GM19372 (cell line): ENCODE measurements at regions not wholly inside any gene's neighbourhood (a gene's known extent, or its start where the extent isn't known, plus 50 kb on each side); places are given as distances from the start of the nearest gene placed in this dataset.

Source experiments
- ATAC-seq: cut with Tn5 transposase; IDR thresholded peaks from one replicate; pipeline ENCODE4 v1.9.1; 2021; ENCODE audit warnings: mild to moderate bottlenecking, low read depth, moderate library complexity; ENCODE audit not compliant: unreplicated experiment

GRCh38 chr2:219985017-219985416 is 357.6 kb downstream of the SLC4A3 start:
- no peak for ATAC-seq

GRCh38 chr2:219987830-219988229 is 360.4 kb downstream of the SLC4A3 start:
- ATAC-seq = no peak

GRCh38 chr2:219989744-219990143 is 362.3 kb downstream of the SLC4A3 start:
- no peak for ATAC-seq

DNA sequence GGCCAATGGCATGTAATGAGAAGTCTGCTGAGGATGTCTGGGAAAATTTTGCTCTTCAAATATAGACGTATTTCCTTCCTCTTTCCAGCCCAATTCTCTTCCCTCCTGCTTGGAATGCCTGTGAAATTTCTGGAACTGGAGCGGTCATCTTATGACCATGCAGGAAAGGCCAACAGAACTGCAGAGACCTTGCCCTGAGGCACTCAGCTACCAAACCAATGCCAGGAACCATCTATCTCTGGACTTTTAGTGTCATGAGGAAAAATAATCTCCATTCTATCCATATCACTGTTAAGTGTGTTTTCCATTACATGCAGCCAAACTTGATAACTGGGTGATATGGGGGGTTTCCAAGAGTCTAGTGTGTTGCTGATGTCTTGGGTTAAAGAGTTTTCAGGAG is 363.7 kb downstream of the SLC4A3 start:
- ATAC-seq = no peak

DNA sequence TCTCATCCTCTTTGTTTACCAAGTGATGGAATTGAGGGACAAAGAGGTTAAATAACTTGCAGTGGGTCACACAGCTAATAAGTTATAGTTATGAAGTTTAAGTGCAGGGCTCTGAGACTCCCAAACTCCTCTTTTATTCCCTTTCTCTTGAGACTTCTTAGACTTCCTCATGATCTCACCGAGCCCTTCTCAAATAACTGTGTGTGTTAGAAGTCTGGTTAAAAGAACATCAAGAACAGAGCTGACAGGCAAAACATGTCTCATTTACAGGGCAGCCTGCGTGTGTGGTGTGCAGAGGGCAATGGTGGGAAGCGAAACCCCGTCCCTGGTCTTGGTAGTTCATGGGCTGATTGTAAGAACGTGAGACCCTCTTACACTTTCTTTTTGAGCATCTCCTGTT is 368.0 kb downstream of the SLC4A3 start:
- no peak for ATAC-seq

DNA sequence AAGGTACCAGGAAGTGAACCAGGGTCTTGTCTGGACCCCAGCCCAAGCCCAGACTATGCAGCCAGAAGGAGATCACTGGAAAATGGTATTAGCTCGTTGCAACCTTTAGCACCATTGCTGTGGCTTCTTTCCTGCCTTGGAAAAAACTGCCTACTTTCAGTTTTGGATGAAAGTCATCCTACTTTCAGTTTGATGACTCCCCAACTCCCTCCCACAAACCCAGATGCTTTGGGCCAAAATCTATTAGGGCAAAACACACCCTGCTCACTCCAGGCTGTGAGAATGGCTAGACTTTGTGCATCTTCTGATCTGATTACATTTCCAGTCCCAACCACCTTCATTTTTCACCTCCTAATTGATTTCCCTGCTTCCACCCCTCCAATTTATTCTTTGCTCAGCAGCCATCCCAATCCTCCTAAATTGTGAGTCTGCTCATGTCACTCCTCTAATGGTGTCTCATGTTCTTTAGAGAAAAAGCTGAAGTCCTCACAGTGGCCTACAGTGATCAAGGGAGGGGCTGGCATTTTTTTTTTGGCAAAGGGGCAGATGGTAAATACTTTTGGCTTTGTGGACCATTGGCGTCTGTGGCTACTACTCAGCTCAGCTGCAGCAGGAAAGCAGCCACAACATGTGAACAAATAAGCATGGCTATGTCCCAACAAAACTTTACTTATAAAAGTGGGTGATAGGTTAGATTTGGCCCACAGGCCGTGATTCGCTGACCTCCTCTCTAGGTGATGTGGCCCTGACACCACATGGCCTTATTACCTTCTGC is 368.7 kb downstream of the SLC4A3 start:
- ATAC-seq = no peak

GRCh38 chr2:219997341-219997851 is 370.0 kb downstream of the SLC4A3 start:
- no peak for ATAC-seq

DNA sequence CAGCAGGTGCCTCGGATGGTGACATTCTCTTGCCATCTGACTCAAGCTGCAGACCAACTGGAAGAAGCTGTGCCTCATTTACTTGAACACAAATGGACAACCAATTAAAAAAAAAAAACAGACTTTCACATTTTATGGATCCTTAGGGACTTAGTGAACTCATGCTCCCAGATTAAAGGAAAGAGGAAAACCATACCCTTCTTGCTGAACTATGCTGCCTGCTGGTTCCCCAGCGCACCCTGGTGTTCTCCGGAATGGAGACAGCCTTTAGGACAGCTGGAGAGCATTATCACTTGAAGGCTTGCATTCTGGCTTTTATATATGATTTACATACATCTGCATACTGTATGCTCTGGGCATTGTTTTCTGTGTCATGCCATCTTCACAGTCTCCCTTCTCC is 370.7 kb downstream of the SLC4A3 start:
- no peak for ATAC-seq

DNA sequence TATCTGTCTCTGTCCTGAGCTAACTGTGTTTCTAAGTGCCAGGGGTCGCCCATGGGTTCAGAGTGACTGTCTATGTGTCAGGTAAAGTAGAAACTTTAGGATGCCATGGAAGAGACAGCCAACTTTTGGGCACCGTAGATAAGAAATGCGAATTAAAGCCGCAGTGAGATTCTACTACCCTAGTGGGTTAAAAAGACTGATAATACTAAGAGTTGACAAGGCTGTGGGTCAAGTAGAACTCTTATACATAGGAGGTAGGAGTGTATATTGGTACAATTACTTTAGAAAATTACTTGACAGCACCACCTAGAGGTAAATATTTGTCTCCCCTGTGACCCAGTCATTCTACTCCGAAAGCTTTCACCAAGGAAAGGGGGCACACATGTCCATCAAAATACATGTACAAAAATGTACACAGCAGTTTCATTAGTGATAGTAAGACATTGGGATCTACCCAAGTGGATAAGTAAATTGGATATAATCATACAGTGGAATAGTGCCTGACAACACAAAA is 371.3 kb downstream of the SLC4A3 start:
- no peak for ATAC-seq

- no peak for ATAC-seq
Measured at GRCh38 chr2:220000080-220000479, 372.6 kb downstream of the SLC4A3 start.

GRCh38 chr2:220000586-220000985 is 373.2 kb downstream of the SLC4A3 start:
- ATAC-seq = no peak

GRCh38 chr2:220001751-220002150 is 374.3 kb downstream of the SLC4A3 start:
- ATAC-seq = no peak

GRCh38 chr2:220002251-220002650 is 374.8 kb downstream of the SLC4A3 start:
- ATAC-seq = no peak

DNA sequence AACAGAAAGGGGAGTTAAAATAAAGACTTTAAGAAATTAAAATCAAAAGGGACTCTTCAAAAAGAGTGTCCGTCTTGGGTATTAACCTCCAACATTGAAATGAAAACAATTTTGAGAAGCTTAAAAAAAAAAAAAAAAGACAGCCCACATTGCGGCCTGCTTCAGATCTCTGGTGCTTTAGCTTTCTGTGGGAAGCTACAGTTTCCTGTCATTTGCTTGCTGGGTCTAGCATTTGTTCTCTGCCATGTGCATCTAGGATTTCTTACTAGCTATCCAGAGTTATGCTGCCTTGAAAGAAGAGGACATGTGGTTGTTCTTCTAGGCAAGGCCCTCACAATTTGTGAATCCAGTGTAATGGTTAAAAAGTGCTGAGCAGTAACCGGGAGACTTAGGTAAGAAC is 375.3 kb downstream of the SLC4A3 start:
- ATAC-seq = no peak

- no peak for ATAC-seq
Measured at GRCh38 chr2:220005362-220005761, 377.9 kb downstream of the SLC4A3 start.

DNA sequence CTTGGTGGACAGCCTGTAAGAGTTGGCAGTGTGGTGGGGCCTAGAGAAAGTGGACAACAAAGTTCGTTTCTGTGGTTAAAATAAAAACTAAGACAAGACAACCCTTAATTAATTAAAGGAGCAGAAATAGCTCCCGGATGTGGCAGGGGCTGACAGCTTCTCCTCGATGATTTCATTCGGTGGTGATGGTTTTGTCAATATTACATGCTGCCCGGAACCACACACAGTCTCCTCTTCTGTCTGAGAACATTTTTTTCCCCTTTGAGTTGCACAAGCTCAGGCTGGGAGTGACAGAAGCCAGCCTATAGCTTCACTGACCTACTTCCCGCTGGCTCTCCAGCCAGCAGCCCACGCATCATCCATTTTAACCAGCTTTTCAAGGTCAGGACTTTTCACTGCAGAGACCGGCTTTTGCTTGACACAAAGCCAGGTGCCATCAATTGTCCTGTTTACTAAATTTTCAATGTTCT is 378.8 kb downstream of the SLC4A3 start:
- ATAC-seq = no peak

DNA sequence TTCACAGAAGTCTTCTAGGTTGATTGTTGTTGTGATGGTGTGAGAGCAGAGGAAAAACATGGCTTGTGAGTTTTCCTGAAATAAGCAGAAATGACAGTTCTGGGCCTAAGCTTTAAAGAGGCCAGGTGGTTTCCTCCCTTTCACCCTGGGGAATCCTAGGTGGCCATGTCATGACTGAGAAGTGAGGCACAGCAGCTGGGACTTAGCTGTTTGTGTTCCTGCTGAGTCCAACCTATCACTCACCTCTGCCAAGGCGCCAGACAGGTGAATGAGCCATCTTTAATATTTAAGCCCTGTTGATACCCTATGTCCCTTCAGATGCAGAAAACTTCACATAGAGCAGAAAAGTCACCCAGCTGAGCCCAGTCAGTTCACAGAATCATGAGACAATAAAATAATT is 384.4 kb downstream of the SLC4A3 start:
- ATAC-seq = no peak

DNA sequence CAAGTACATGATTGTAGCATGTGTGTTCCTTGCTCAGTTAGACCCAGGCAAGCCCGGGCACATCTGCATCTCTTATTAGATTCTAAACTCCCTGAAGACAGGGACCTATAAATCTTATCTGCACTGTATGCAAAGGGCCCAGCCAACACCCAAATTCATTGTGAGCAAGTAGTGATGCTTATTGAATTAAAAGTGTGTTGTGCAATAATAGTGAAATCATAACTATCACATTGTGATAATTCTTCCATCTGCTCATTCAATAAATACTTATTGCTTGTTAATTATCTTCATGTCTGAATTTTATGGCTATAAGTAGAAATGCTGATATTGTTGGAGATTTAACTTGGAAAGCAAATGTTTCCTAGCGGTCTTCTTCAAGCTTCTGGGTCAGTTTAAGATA is 387.5 kb downstream of the SLC4A3 start:
- ATAC-seq = no peak

GRCh38 chr2:220015576-220015975 is 388.1 kb downstream of the SLC4A3 start:
- no peak for ATAC-seq

DNA sequence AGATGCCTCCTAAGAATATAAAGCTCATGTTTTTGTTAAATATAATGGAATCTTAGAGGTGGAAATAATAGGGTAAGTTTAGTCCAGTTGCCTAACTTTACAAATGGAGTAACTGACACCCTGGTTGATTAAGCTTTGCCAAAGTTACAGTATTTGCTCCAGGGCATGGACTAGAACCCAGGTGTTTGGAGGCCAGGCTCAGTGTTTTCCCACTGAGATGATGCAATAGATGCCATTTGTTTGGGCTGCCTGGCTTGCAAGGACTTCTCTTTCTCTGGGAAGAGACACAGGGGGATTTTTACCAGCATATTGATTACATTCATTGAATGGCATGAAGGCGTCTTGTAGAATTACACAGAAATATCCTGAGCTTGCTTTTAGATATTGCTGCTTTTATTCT is 397.8 kb downstream of the SLC4A3 start:
- ATAC-seq = no peak

- ATAC-seq = no peak
Measured at GRCh38 chr2:220029013-220029412, 401.6 kb downstream of the SLC4A3 start.

GRCh38 chr2:220033546-220033945 is 406.1 kb downstream of the SLC4A3 start:
- ATAC-seq = no peak
